GM19351 (cell line): ENCODE measurements at regions not wholly inside any gene's neighbourhood (a gene's known extent, or its start where the extent isn't known, plus 50 kb on each side); places are given as distances from the start of the nearest gene placed in this dataset.
A peak's percentile ranks its signal among the peaks of the same experiment; 100 is the strongest.

Experiments
- ATAC-seq: cut with Tn5 transposase; IDR thresholded peaks from one replicate; pipeline ENCODE4 v1.9.1; 2021; ENCODE audit warnings: mild to moderate bottlenecking, moderate library complexity; ENCODE audit not compliant: unreplicated experiment

GRCh38 chr4:42328978-42329377 is 68.3 kb upstream of the SHISA3 start:
- ATAC-seq, result no peak

DNA sequence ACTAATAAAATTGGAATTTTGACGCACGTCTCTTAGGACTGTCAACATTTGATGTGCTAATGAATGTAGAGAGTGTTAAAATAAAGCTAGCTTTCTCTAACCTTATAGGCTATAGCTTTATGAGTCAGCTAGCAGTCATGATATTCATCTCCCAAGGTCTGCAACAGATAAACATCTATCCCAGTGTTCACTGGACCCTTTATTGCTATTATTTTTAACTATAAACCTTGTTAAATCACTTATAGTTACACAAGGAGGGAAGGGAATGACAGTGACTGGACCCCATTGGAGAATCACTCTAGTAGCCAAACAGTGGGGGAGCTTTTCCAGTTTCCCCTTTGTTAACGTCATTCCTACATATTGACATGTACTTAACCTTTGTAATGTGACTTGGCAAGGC is 67.9 kb upstream of the SHISA3 start:
- ATAC-seq, result no peak

GRCh38 chr4:42330002-42330592 is 67.2 kb upstream of the SHISA3 start:
- ATAC-seq, result no peak

- ATAC-seq, result no peak
These were observed 66.2 kb upstream of the SHISA3 start for GRCh38 chr4:42331040-42331439.

DNA sequence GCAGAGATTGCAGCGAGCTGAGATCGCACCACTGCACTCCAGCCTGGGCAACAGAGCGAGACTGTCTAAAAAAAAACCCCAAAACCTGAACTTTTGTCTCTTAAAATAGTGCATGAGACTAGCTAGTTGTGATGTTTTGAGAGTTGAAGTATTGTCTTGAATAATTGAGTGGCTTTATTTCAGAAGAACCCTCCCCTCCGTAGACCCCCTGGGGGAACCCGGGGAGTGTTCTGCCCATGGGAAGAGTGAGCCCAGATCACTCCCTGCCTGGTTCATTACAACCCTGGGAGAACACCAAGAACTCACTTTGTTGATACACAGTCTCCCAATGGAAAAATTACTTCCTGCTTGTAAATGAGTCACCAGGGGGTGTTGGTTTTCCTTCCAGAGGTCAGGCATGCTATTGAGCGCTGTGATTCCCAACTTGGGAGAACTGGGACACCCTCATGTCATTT is 65.3 kb upstream of the SHISA3 start:
- peak; percentile 61 for ATAC-seq

DNA sequence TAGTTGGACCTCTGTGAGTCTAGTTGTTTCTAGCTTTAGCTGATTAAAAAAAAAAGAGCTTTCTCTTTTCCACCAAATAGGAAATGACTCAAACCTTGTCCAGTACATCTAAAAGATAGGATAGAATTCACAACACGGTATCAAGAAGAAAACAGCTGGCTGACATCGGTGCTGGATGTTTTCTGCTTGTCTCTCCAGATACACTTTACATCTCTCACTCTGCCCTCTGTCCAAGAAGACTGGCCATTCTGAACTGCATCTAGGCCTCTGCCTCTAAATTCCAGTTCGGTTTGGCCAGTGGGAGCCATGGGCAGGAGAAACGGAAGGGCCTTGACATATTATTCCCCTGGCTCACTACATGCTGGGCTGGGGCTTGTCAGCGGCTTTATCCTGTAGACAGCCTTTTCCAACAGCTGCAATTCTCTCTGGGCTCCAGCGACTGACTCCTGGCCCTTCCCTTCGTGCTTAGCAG is 57.3 kb upstream of the SHISA3 start:
- ATAC-seq, result no peak

GRCh38 chr4:42341518-42342026 is 55.7 kb upstream of the SHISA3 start:
- no peak for ATAC-seq

DNA sequence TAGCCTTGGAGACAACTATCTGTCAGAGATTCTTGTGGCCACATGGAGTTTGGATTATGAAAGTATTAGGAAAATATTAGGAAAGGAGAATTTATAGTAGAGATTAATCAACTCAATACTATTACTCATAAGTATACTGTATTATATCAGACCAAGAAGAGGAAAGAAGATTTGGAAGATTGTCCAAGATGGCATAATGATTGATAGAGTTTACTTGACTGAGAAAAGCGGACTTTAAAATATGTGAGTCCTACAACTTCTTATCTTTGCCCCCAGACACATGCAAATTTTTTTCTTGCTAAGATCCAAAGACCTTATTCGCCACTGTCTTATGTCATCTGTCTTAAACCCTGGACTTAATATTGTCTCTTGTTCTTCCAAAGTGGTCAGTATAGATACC is 54.8 kb upstream of the SHISA3 start:
- no peak for ATAC-seq

DNA sequence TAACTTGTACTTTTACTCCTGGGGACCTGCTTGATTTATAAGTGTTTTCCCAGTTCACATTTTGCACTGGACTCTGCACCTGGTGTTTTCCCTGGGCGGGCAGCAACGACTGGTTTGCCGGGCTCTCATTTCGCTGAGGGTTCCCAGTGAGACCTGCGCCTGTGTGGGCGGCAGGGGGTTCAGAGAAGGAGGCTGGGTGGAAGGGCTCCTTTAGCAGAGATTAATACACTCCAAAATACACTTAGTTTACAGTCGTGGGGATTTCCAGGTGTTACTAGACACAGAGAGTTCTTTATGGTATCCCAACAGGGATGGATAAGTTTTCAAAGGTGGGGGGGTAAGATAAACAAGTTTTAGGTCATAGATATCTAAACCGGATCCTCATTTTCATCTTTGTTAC is 53.0 kb upstream of the SHISA3 start:
- ATAC-seq, result peak; percentile 73

- ATAC-seq, result no peak
These were observed 52.5 kb upstream of the SHISA3 start for GRCh38 chr4:42344749-42345148.

DNA sequence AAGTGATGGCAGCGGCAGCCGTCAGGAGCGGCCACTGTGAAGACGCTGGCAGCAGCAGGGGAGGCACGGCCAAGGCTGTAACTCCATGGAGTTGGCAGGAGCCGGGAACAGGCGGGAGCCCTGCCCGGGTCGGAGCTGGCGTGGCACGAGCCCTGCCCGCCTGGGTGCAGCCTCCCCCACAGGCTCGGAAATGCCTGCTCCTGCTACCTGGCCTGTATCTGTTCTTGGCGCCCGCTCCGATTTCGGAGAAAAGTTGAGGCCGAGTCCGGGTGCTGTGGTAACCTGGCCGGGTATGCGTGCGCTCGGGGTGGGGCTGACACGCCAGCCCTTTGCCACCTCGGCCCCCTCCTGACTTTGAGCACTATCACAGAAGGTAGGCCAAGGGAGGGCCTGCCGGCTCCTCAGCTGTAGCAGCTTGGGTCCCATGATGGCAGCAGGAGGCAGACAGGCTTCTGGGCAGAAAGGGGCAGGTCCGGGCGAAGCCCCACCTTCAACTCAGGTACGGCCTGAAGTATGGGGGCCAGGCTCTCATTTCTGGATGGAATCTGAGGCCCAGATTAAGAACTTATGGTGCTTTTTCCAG is 51.2 kb upstream of the SHISA3 start:
- ATAC-seq, result no peak

- no peak for ATAC-seq
These were observed 50.2 kb upstream of the SHISA3 start for GRCh38 chr4:42347076-42347475.
